Dedifferentiated amniotic fluid mesenchymal stem cell (primary cell): ENCODE measurements at regions not wholly inside any gene's neighbourhood (a gene's known extent, or its start where the extent isn't known, plus 50 kb on each side); places are given as distances from the start of the nearest gene placed in this dataset.

Experiments used
- DNase-seq: peaks from one replicate; pipeline ENCODE4 v3.0.0-alpha.2; 2016; ENCODE audit errors: extremely low spot score

- no peak for DNase-seq
Observed at GRCh38 chr16:73268366-73268993, 220.6 kb upstream of the ZFHX3 start.

- no peak for DNase-seq
Observed at GRCh38 chr16:73265935-73266334, 218.0 kb upstream of the ZFHX3 start.

- no peak for DNase-seq
Observed at GRCh38 chr16:73265124-73265837, 217.4 kb upstream of the ZFHX3 start.

GRCh38 chr16:73262931-73263330, 215.0 kb upstream of the ZFHX3 start:
- DNase-seq, result no peak

GRCh38 chr16:73255031-73255430, 207.1 kb upstream of the ZFHX3 start:
- DNase-seq, result no peak

GRCh38 chr16:73253922-73254480, 206.1 kb upstream of the ZFHX3 start:
- DNase-seq, result no peak

GRCh38 chr16:73252446-73252845, 204.5 kb upstream of the ZFHX3 start:
- no peak for DNase-seq

- DNase-seq, result no peak
Observed at GRCh38 chr16:73251608-73252007, 203.7 kb upstream of the ZFHX3 start.

- no peak for DNase-seq
Observed at GRCh38 chr16:73248316-73248715, 200.4 kb upstream of the ZFHX3 start.

- DNase-seq, result no peak
Observed at GRCh38 chr16:73240920-73241319, 193.0 kb upstream of the ZFHX3 start.

GRCh38 chr16:73237601-73238000, 189.7 kb upstream of the ZFHX3 start:
- no peak for DNase-seq

GRCh38 chr16:73234496-73234895, 186.6 kb upstream of the ZFHX3 start:
- no peak for DNase-seq

GRCh38 chr16:73233846-73234424, 186.0 kb upstream of the ZFHX3 start:
- DNase-seq, result no peak

GRCh38 chr16:73233329-73233765, 185.4 kb upstream of the ZFHX3 start:
- DNase-seq, result no peak

- DNase-seq, result no peak
Observed at GRCh38 chr16:73232555-73233328, 184.8 kb upstream of the ZFHX3 start.

GRCh38 chr16:73231944-73232554, 184.1 kb upstream of the ZFHX3 start:
- DNase-seq, result no peak

GRCh38 chr16:73231379-73231778, 183.5 kb upstream of the ZFHX3 start:
- DNase-seq, result no peak

GRCh38 chr16:73230651-73231050, 182.7 kb upstream of the ZFHX3 start:
- no peak for DNase-seq

GRCh38 chr16:73228649-73229048, 180.7 kb upstream of the ZFHX3 start:
- peak; percentile 77 for DNase-seq

- no peak for DNase-seq
Observed at GRCh38 chr16:73226675-73227074, 178.7 kb upstream of the ZFHX3 start.

- no peak for DNase-seq
Observed at GRCh38 chr16:73225983-73226382, 178.1 kb upstream of the ZFHX3 start.

GRCh38 chr16:73220836-73221235, 172.9 kb upstream of the ZFHX3 start:
- no peak for DNase-seq
